Calu3 (cell line): ENCODE measurements at regions not wholly inside any gene's neighbourhood (a gene's known extent, or its start where the extent isn't known, plus 50 kb on each side); places are given as distances from the start of the nearest gene placed in this dataset.

Experiments
- BruUV-seq: library from RNA; stranded (reverse); fragments of 400-500 nt; replicated peaks from 2 replicates; lab custom pipeline; 2021; lab: Mats Ljungman, UMichigan
- CTCF ChIA-PET: fragments of 300-600 bp; sonication (Branson Sonifier 250); formaldehyde crosslinking; loops from one replicate; lab custom pipeline; 2022; ENCODE audit warnings: antibody characterized with exemption; lab: Charles Lee
- DNase-seq: peaks from one replicate; pipeline ENCODE4 v3.0.0; 2022
- H3K27ac Mint-ChIP-seq: one replicate; pipeline ENCODE4 v1.8.0; 2022; ENCODE audit warnings: mixed read lengths; ENCODE audit not compliant: unreplicated experiment
- H3K27me3 Mint-ChIP-seq: one replicate; pipeline ENCODE4 v1.8.0; 2022; ENCODE audit warnings: mixed read lengths; ENCODE audit not compliant: unreplicated experiment
- H3K36me3 Mint-ChIP-seq: one replicate; pipeline ENCODE4 v1.8.0; 2022; ENCODE audit warnings: mild to moderate bottlenecking, moderate library complexity, mixed read lengths; ENCODE audit not compliant: insufficient read depth, unreplicated experiment
- H3K4me1 Mint-ChIP-seq: one replicate; pipeline ENCODE4 v1.8.0; 2022; ENCODE audit warnings: mild to moderate bottlenecking, low read depth, mixed read lengths; ENCODE audit not compliant: unreplicated experiment
- H3K4me3 Mint-ChIP-seq: one replicate; pipeline ENCODE4 v1.8.0; 2022; ENCODE audit warnings: mild to moderate bottlenecking, low read depth, moderate library complexity, mixed read lengths; ENCODE audit not compliant: unreplicated experiment
- H3K9me3 Mint-ChIP-seq: one replicate; pipeline ENCODE4 v1.8.0; 2022; ENCODE audit warnings: low read depth, mixed read lengths; ENCODE audit not compliant: unreplicated experiment
- intact Hi-C: fragments of 100-400 bp; cut with micrococcal nuclease; formaldehyde crosslinking; loops from one replicate; pipeline ENCODE4 v1.10.0; 2022; ENCODE audit not compliant: unreplicated experiment
- TF ChIP-seq, protein P1 (sequence below): fragments of 200-600 bp; IDR thresholded peaks from one replicate; pipeline ENCODE4 v1.8.0; 2022; ENCODE audit warnings: antibody characterized with exemption; ENCODE audit not compliant: unreplicated experiment

- Mint-ChIP-seq H3K4me1 (no peaks in the 10 kb centered on the region), H3K36me3 (no peaks in the 10 kb centered on the region), H3K27me3 (no peaks in the 10 kb centered on the region), H3K27ac (no peak overlapping the region), H3K9me3 (no peaks in the 10 kb centered on the region), H3K4me3 (no peak overlapping the region)
- no peak for DNase-seq
- no TSS peak for BruUV-seq
- intact Hi-C loops, result no loop called here
- TF ChIP-seq, protein P1, sequence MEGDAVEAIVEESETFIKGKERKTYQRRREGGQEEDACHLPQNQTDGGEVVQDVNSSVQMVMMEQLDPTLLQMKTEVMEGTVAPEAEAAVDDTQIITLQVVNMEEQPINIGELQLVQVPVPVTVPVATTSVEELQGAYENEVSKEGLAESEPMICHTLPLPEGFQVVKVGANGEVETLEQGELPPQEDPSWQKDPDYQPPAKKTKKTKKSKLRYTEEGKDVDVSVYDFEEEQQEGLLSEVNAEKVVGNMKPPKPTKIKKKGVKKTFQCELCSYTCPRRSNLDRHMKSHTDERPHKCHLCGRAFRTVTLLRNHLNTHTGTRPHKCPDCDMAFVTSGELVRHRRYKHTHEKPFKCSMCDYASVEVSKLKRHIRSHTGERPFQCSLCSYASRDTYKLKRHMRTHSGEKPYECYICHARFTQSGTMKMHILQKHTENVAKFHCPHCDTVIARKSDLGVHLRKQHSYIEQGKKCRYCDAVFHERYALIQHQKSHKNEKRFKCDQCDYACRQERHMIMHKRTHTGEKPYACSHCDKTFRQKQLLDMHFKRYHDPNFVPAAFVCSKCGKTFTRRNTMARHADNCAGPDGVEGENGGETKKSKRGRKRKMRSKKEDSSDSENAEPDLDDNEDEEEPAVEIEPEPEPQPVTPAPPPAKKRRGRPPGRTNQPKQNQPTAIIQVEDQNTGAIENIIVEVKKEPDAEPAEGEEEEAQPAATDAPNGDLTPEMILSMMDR, result no peak
- CTCF ChIA-PET, result no interaction called here
Observed at GRCh38 chr4:148654131-148654530, 211.9 kb upstream of the NR3C2 start.

DNA sequence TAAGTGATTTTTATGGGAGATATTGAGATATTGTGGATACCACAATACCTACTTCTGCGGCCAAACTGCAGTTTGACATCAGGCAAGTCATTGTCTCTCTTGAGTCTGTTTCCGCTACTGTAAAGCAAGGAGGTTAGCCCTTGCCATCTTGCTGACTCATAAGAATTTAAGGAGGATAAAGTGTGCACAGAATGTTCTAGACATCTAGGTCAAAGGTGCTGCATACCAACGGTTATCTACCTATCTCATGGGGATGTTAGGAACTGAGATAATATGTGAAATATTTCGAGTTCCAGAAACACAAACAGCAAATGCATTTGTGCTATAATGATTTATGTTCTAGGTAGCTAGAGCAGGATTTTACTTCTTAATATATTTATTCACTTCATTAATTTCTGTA lies 211.5 kb upstream of the NR3C2 start:
- no peaks in the 10 kb centered on the region for H3K27me3 Mint-ChIP-seq
- H3K27ac Mint-ChIP-seq, result no peak overlapping the region
- intact Hi-C loops, result no loop called here
- TF ChIP-seq, protein P1, result no peak
- DNase-seq, result no peak
- H3K4me1 Mint-ChIP-seq, result no peaks in the 10 kb centered on the region
- H3K36me3 Mint-ChIP-seq, result no peaks in the 10 kb centered on the region
- CTCF ChIA-PET, result no interaction called here
- no TSS peak for BruUV-seq
- H3K9me3 Mint-ChIP-seq, result no peaks in the 10 kb centered on the region
- no peak overlapping the region for H3K4me3 Mint-ChIP-seq

GRCh38 chr4:148651991-148652390 lies 209.8 kb upstream of the NR3C2 start:
- CTCF ChIA-PET, result no interaction called here
- Mint-ChIP-seq H3K27me3 (no peaks in the 10 kb centered on the region), H3K36me3 (no peaks in the 10 kb centered on the region), H3K4me3 (no peak overlapping the region), H3K27ac (no peak overlapping the region), H3K4me1 (no peaks in the 10 kb centered on the region), H3K9me3 (no peaks in the 10 kb centered on the region)
- TF ChIP-seq, protein P1, result no peak
- no peak for DNase-seq
- intact Hi-C loops, result no loop called here
- no TSS peak for BruUV-seq

- intact Hi-C loops, result no loop called here
- TF ChIP-seq, protein P1, result no peak
- DNase-seq, result no peak
- CTCF ChIA-PET, result no interaction called here
- no peaks in the 10 kb centered on the region for H3K36me3 Mint-ChIP-seq
- H3K4me3 Mint-ChIP-seq, result no peak overlapping the region
- no TSS peak for BruUV-seq
- no peaks in the 10 kb centered on the region for H3K27me3 Mint-ChIP-seq
- H3K27ac Mint-ChIP-seq, result no peak overlapping the region
- no peaks in the 10 kb centered on the region for H3K9me3 Mint-ChIP-seq
- no peaks in the 10 kb centered on the region for H3K4me1 Mint-ChIP-seq
Observed at GRCh38 chr4:148649652-148650331, 207.6 kb upstream of the NR3C2 start.
